ENCODE measurements at regions not wholly inside any gene's neighbourhood (a gene's known extent, or its start where the extent isn't known, plus 50 kb on each side); places are given as distances from the start of the nearest gene placed in this dataset.
"Not testable (repeated sequence)": the region's sequence is repeated elsewhere in the genome, so short reads cannot be mapped to it uniquely, and the experiment has no call there.

DNA sequence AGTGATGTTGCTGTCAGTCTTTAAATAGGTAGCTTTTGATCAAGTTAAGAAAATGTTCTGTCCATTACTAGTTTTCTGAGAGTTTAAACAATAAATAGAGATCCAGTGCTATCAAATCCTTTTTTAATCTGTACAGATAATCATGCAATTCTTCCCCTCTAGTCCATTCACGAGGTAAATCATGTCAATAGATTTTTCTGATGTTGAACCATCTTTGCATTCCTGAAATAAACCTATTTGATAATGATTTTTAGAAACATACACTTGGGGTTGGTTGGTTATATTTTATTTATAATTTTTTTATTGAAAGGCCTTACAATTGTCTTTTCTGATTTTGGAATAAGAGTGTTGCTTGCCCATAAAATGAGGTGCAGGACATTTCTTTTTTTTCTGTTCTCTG lies 95.0 kb downstream of the FAM53A start:
- DNase-seq = no peak

DNA sequence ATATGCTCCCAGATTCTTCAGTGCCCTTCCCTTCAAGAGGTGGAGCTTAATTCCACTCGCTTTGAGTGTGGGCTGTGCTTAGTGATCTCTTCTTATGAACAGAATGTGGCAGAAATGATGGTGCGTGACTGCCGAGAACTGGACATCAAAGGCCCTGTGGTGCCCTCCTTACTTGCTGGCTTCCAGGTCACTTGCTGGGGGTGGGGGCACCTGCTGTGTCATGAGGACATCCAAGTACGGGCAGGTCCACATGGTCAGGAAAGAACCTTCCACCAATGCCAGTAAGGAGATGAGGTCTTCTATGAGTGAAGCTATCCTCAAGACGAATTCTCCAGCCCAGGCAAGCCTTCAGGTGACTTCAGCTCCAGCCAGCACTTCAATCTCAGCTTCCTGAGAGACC lies 95.8 kb downstream of the FAM53A start:
- DNase-seq = no peak

DNA sequence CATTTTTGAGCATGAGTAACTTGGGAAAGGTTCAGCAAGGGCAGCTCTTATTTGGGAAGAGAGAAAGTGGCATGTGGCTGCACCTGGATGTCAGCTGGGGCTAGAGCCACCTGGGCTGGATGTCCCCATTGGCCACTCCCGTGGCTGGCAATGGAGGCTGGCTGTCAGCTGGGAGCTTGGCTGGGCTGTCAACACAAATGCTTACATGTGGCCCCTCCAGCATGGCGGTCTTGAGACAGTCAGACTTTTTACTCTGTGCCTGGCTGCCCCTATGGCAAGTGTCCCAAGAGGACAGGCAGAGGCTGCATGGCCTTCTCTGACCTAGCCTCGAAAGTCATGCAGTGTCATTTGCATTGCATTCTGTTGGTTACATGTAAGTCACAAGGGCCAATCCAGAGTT lies 99.6 kb downstream of the FAM53A start:
- no peak for DNase-seq

DNA sequence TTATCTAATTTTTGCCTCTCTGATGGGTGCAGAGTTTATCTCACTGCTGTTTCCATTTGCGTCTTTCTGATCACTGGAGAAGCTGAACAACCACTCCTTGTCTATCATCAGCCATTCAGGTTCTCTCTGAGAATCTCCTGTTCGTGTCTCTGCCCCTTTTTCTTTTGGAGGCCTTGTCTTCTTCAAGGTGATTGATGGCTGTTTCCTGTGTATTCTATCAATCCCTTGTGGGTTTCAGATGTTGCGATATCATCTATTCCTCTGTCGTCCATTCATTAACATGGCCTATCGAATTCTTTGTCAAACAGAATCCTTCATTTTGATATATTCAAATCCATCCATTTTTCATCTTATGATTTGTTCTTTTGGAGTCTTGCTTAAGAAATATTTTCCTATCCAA lies 100.3 kb downstream of the FAM53A start:
- DNase-seq = no peak

DNA sequence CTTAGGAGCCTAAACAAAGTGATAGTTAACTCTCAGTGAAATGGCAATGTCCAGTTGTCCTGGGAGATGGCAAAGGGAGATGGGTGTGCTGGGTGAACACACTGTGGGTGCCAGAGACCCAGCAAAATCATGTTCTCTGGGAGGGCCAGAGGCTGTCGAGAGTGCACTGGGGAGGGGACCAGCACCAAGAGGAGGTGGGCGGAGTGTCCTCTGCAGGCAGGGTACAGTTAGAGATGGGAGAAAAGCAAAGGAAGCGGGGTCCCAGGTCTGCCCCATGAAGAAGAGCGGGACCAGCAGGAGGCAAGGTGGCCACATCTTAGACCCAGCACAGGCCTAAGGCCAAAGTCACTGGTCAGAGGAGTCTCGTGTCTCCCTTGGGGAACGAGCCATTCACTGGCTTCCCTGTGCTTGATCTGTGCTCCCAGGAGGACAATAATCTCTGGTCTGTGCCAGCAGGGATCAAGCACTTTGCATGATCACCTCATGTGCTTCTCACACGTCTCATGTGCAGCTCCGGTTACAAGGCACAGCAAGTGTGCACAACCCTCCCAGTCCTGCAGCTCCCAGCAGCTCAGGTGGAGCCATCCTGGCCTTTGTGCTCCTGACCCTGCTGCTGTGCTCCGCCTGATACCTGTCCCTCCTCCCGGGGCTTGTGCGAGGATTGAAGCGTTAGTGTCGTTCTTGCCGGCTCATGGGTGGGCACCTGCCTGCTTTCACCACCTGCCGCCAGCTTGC lies 100.9 kb downstream of the FAM53A start:
- DNase-seq = no peak

DNA sequence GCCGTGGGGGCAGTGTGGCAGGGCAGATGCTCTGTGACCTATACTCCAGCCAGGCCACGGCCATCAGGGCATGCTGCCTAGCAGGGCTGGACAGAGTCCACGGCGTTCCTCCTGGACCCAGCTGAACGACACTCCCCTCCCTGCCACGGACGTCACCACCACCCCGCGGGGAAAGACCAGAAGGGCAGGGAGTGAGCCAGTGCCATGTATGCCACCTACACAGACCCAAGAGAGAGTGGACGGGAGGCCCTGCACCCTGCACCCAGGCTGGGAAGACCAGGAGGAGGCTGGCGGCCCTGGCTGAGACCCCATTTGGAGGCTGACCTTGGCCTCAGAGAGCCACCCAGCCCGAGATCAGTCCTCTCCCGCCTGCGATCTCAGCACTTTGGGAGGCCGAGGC lies 101.9 kb downstream of the FAM53A start:
- no peak for DNase-seq

DNA sequence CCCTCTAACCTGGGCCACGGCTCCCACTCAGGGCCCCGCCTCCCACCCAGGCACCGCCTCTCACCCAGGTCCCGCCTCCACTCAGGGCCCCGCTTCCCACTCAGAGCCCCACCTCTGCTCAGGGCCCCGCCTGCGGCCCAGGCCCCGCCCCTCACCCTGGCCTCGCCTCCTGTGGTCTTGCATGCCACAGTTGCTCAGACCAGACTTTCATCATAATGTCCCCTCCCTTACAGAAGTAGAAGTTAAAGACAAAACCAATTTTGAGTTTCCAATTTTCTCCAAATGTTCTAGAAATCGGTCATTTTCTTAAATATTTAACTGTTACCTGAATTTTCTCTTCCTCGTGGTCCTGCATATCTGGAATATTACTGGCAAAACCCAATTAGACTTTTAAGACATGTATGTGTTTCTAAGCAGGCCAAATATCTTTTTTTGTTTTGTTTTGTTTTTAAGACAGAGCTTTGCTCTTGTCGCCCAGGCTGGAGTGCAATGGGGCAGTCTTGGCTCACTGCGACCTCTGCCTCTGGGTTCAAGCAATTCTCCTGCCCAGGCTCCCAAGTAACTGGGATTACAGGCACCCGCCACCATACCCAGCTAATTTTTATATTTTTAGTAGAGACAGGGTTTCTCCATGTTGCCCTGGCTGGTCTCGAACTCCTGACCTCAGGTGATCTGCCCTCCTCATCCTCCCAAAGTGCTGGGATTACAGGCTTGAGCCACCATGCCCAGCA lies 102.8 kb downstream of the FAM53A start:
- DNase-seq = peak; percentile 70 to 79

DNA sequence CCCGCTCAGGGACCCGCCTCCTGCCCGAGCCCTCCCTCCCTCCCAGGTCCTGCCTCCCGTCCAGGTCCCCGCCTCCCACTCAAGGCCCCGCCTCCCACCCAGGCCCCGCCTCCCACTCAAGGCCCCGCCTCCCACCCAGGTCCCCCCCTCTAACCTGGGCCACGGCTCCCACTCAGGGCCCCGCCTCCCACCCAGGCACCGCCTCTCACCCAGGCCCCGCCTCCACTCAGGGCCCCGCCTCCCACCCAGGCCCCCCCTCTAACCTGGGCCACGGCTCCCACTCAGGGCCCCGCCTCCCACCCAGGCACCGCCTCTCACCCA lies 103.5 kb downstream of the FAM53A start:
- not testable (repeated sequence) for DNase-seq

DNA sequence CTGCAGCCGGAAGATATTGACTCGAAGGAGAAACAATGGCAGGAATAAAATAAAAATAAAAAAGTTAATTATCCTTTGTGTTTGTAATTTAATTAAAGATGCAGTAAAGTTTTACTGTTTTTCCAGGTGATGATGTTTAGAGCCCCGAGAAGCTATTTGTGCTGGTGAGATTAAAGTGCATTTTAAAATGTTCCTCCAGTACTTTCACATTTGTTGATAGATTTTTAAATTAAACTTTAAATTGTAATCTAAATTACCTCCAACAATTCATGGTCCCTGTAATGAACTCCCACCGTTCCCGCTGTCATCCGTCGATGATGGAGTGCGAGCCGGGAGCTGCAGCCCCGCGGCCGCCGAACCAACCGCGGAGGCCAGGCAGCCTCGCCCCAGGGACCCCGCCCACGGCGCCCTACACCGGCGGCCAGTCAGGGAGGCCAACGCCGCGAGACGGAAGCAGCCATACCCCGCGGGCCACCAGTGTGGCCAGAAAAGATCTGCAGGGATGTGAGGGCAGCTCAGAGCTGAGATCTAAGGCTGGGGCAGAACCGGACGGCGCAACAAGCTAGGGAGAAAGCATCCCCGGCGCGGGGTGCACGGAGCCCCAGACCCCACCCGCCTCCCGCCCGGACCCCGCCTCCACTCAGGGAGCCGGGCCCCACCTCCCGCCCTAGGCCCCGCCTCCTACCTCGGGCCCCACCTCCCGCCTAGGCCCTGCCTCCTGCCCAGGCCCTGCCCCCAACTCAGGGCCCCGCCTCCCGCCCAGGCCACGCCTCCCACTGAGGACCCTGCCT lies 104.0 kb downstream of the FAM53A start:
- peak; percentile 81 to 89 for DNase-seq

DNA sequence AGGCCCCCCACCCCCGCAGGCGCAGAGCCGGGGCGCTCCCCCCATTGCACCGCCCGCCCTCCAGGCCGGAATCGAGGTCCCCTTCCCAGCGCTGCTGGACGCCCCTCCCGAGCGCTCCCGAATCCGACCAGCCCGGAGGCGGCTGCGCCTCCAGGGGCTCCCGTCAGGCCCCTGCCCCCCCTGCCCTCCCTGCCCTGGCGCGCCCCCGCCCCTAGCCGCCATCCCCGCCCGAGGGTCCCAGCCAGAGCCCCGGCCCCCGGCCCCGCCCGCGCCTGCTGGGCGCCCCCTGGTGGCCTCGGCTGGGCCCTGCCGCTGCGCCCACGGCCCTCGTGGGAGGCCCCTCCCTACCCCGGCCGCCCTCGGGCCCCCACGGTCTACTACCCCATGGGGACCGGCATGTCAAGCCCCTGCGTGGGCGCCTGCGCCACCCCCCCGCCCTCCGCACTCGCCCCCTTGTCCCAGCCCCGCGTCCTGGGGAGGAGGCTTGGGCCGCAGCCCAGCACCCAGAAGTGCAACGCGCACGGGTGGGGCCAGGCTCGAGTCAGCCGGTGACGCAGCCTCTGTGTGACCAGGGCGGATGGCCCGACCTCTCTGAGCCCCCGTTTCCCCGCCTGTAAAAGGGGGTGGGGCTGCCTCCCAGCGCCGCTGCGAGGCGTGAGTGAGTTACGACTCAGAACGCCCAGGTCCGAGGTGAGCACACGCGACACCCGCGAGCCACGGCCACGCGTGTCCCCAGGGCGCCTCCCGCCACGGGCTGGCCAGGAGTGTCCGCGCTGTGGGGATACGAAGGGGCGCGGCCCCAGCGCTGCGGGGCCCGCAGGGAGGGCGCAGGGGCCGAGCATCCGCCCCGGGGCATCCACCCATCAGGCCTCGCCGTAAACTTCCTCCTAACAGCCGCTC lies 104.9 kb downstream of the FAM53A start:
- DNase-seq = peak; percentile 61 to 66

DNA sequence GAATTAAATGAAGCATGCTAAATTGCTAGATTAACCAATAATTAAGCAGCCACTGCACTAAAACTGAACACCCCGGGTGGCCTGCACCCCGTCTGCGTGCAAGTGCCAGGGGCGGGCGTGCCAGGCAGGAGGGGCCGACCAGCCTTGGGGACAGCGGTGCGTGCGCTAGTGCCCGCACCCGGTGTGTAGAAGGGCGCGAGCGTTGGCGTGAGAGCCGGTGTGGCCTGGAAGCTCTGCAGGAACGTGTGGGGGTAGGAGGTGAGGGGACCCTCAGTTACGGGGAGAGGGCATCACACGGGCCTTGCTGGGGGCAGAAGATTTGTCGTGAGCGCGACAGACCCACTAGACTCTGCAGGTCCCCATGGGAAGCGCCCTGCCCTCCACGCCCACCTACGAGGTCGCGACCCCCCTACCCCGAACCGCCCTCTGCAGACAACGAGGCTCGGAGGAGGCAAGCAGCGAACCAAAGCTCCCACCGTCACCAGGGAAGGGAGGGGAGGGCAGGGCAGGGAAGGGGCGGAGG lies 105.8 kb downstream of the FAM53A start:
- DNase-seq = no peak

DNA sequence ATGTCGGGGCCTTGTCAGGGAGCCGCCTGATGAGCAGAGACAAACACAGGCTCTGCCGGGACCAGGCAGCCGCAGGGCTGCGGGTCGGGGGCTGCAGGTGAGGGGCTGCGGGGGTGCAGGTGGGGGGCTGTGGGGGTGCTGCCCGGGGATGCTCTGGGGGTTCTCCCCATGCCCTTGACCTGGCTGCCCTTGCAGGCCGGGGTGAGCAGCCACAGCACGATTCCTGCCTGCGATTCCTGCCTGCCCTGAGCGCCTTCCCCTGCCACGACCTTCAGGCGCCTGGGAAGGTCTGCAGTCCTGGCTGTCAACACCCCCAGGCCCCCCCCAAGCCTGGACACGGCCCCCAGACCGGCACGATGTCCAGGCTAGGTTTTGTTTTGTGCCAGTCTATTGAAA lies 106.3 kb downstream of the FAM53A start:
- no peak for DNase-seq

DNA sequence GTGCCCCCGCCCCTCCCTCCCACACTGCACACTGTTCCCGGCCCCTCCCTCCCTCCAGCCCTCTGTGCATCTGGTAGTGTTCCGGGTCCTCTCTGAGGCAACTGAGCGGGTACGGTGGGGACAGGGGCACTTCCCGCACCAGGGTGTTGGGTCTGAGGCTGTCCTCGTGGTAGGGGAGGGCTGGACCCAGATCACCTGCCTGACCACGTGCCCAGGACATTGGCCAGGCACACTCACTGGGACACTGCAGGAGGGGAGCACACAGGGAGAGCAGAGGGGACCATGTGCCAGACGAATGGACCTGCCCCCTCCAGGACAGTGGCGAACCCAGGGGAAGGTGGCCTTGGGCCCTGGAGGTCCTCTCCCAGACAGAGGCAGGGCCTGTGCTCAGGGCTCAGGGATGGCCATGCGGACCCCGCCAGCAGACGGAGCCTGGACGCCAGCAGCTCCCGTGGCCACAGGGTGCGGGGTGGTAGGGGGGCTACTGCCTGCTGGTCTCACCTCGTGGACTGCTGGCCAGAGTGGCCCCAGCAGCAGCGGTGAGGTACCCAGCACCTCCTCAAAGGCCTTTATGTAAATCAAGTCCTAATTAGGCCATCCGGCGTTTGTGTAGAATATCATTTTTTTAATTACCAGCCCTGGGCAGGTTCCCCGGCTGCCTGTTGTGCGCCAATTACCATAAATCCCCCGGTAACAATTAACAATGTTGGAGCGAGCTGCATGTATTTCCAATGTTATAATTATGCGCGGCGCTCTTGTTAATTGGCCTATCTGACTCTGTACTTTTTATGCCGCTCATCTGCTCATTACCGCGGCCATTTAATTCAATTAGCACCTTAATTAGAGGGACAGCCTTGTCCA lies 106.9 kb downstream of the FAM53A start:
- no peak for DNase-seq

DNA sequence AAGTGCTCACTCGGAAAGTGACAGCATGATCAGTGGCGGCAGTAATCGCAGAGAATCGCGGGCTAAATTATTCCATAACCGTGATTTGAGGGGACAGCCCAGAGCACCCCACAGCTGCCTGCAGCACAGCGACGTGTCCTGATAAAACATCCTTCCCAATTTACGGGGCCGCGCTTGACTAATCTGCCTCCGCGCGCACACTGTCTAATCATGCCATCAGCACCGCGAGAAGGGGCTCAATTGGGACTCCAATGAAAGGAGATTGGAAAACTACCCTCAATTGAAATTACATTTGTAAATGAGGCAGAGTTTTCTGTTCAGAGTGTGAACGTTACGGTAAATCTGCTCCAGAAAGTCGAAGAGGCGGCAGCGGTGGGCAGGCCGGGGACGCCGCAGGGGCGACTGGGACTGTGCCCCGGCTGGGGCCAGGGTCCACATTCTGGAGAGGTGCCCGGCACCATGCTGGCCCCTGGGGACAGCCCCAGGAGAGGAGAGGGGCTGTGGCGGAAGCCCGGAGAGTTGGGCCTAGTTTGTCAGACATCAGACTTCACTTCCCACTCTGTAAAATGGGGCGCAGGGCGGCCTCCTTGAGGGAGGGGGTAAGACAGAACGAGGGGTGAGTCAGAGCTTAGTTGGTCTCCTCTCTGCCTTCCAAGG lies 107.7 kb downstream of the FAM53A start:
- no peak for DNase-seq

DNA sequence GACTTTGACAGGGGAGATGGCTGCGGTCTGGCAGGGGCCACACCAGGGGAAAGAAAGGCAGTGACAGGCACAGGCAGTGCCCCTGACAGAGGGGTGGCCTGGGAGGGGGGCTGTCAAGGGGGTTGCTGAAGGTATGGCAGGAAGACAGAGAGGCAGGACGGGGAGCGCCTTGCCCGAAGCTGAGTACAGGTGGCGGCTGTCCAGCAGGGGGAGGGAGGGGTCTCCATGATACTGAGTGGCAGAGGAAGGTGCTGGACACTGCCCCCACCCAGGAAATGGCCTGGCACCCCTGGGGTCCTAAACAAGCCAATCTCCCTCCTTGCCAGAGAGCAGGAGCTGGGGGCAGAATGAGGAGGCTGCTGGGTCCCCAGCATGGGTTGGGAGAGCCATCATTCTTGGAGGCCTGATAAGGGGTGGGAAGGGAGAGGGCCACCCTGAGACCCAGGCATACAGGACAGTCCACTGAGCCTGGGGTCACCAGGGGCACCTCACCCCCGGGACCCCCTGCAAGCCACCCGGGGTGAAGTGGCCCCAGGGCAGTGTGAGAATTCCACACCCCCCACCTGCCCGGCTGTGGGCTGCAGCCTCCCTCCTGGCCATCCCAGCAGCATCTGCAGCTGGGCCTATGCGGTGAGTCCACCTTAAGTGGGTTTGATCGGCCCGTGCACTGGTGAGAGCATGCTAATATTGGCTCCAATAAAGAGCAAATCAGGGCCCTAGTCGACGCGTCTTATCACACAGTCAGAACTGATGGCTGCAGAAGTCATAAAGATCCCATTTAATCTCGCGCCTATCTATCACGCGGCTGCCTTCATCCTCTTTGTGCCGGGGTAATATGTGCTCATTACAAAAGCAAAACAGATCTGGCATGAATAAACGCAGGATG lies 108.5 kb downstream of the FAM53A start:
- DNase-seq = no peak

DNA sequence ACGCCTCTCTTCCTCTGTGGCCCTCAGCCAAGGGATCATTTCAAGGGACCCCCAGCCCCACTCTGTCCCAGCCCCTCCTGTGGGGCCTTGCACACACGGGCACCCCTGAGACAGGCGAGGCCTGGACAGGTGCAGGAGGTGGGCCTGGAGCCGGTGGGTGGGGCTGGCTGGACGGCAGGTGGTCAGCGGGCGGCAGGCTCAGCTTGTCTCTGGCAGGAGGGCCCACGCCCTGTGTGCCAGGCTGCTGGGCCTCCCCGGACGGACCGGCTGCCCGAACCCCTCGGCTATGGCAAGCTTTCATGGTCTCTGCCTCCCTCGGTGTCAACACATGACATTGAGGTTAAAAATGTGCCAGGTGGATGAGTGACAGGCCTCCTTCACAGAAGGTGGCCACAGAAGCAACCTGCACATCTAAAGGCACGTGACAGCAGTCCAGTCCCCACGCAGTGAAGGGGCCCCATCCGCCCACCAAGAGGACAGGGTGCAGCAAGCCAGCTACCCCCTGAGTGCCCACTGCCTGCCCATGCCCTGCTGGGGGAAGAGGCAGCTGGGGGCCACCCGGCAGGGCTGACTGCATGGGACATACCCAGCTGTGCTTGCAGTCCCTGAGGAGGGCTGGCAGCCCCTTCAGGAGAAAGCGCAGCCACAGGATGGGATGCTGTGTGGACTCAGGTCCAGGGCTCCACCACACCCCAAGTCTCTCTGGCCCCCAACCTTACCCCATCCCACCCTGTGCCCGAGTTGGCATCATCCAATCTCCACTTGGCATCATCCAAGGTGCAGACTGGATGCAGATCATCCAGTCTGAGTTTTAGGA lies 109.3 kb downstream of the FAM53A start:
- DNase-seq = no peak

DNA sequence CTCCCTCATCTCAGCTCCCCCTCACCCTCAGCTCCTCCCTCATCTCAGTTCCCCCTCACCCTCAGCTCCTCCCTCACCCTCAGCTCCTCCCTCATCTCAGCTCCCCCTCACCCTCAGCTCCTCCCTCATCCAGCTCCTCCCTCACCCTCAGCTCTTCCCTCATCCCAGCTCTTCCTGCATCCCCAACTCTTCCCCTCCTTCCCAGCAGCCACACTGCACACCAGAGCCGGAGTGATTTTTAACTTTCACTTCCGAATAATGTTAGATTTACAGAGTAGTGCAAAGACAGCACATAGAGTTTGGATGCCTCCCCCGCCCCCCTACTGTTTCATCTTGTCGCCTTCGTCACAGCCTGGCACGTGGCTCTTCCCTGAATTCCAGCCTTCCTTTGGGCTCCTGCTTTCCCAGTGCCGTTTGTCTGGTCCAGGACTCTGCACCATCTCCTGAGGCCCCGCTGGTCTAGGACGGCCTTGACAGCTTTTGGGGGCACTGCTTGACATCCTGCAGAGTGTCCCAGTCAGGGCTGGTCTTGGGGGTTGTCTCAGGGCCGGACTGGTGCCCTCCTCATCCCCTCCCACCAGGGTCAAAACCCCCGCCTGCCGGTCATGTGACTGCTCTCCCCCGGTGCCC lies 110.2 kb downstream of the FAM53A start:
- DNase-seq = no peak

DNA sequence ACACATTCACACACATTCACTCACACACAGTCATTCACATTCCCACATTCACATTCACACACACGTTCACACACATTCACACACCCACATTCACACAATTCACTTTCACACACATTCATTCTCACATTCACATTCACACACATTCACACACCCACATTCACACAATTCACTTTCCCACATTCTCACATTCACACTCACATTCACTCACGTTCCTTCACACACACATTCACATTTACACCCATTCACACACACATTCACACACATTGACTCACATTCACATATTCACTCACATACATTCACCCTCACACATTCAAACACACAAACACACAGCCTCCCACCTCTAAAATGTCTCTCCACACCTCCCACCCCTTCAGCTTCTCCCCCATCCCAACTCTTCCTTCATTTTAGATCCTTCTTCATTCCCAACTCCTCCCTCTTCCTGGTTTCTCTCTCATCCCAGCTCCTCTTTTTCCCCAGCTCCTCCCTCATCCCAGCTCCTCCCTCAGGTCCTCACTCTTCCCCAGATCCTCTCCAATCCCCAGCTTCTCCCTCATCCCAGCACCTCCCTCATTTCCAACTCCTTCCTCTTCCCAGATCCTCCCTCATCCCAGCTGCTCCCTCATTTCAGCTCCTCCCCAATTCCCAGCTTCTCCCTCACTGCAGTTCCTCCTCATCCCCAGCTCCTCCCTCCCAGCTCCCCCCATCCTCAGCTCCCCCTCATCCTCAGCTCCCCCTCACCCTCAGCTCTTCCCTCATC lies 111.0 kb downstream of the FAM53A start:
- no peak for DNase-seq

Data from stimulated activated CD4-positive, alpha-beta T cell treated with anti-CD3 and anti-CD28 coated beads, Interleukin-2, amount 100 ng/mL, for 48 hours (primary cell).